ENCODE measurements at regions not wholly inside any gene's neighbourhood (a gene's known extent, or its start where the extent isn't known, plus 50 kb on each side); places are given as distances from the start of the nearest gene placed in this dataset.
"Not testable (repeated sequence)": the region's sequence is repeated elsewhere in the genome, so short reads cannot be mapped to it uniquely, and the experiment has no call there.

DNA sequence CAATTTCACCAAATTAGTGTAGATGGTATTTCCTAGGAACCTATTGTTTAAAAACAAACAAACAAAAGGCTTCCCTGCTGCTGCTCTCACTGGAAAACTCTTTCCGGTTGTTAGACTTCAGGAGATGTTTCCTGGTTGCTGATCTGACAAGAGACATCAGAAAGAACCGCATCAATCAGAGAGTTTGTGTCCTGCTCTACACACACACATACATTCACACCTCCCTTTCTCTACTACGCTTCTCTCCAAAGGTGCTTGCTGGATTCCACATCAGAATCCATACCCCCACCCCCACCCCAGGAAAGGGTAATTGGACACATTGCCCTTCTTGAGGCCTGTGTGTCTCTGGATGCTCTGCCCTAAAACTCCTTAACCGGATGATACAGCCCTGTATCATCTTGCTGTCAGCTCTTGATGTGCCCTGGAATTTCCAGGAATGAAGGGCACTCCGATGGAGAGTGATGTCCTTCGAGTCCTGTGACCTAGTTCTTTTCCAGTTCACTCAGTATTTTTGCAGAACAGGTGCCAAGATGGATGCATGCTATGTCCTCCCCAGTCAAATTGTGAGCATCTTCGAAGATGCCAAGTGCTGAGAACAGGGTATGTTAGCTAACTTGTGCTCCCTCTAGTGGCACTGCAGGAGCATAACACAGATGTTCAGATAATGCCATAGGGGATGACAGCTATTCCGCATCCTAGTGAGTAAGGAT, 113.7 kb upstream of the SLC35F3 start:
- peak; percentile 37 for DNase-seq

DNA sequence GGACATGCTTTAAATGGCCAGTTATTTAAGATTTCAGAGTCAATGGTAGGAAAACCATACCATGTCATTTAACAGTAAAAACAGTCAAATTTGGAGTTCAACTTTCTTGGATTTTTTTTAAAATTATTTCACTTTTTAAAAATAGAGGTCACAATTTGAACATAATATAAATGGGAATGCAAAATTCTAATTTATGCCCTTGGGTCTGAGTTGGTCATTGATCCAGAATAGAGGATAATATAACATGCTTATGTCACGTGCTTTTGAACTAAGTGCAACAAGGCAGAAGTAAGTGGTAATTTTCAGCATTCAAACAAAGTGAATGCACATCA, 113.1 kb upstream of the SLC35F3 start:
- DNase-seq, result no peak

DNA sequence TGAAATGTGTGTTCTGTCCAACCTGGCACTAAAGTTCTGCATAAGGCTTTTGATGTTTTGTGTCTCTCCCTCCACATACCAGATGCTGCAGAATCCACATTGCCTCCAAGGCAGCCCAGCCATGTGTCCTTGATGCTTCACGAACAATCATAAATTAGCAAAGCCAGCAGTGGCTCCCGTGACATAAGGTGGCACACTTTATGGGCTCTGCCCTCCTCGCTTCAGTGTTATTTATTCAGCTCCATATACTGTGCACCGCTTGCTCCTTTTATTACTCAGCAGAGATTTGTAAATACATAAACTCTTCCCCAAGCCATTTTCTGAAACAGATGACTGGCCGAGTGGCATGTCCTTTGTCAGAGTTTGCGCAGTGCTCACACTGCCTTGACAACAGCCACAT, 112.8 kb upstream of the SLC35F3 start:
- no peak for DNase-seq

DNA sequence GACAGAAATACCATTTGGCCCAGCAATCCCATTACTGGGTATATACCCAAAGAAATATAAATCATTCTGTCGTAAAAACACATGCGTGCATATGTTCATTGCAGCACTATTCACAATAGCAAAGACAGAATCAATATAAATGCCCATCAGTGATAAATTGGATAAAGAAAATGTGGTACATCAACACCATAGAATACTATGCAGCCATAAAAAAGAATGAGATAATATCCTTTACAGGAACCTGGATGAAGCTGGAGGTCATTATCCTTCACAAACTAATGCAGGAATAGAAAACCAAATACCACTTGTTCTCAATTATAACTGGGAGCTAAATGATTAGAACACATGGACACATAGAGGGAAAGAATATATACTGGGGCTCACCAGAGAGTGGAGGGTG, 109.6 kb upstream of the SLC35F3 start:
- no peak for DNase-seq

DNA sequence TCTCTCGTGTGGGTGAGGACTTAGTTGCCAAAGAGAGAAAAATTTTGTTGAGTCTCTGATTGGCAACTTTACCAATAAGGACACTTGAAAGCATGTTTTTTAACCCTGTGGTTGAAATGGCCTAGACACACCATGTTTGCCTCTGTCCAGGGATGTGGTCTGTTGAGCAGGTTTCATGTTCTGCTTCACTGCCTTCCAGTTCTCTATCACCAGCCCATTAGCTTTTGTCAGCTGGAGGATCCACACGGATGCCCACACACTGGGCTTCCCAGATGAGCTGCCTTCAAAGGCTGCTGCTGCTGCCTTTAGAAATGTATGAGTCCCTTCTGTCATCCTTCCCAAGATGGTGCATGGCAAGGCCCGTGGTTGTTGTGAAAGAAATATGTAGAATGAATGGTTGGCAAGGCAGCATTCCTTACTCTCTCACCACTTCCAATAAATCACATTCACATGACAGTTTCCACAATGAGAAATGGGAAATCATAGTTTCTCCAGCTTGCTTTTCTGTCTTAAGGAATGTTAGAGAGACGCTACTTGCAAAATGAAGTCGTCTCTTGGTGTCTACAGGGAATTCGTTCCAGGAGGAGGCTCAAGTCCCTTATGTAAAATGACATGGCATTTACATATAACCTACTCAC, 108.2 kb upstream of the SLC35F3 start:
- no peak for DNase-seq

DNA sequence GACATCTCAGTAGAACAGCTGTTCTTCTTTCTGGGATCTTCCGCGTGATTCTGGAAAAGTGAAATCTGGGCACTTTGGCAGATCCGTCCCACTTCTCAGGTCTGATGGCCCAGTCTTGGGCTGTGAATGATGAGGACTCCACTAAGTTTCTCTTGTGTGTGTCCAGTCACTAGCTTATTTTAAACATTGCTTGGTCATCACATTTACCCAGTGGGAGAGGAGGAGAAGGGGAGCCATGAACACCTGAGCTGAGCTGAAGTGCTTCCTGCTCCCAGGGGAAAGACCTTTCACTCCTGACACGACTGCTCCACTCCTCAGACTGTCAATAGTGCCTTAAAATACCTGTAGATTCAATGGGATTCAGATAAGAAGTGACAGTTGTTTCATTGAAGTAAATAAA, 101.9 kb upstream of the SLC35F3 start:
- DNase-seq, result no peak

DNA sequence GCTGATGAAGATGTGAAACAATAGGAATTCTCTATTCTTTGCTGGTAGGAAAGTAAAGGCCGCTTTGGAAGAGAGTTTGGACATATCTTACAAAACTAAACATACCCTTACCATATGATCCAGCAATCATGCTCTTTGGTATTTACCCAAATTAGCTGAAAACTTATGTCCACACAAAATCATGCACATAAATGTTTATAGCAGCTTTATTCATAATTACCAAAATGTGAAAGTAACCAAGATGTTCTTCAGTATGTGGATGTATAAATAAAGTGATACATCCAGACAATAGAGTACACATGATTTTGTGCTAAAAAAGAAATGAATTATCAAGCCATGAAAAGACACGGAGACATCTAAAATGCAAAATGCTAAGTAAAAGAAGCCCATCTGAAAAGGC, 98.7 kb upstream of the SLC35F3 start:
- no peak for DNase-seq

DNA sequence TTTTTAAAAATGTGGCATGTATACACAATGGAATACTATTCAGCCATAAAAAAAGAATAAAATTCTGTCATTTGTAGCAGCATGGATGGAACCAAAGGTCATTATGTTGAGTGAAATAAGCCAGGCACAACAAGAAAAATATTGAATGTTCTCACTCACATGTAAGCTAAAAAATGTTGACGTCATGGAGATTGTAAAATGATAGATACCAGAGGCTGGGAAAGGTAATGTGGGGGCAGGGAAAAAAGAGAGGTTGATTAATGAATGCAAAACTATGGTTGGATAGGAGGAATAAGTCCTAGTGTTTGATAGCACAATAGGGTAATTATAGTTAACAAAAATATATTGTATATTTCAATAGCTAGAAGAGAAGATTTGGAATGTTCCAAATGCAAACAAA, 89.1 kb upstream of the SLC35F3 start:
- no peak for DNase-seq

DNA sequence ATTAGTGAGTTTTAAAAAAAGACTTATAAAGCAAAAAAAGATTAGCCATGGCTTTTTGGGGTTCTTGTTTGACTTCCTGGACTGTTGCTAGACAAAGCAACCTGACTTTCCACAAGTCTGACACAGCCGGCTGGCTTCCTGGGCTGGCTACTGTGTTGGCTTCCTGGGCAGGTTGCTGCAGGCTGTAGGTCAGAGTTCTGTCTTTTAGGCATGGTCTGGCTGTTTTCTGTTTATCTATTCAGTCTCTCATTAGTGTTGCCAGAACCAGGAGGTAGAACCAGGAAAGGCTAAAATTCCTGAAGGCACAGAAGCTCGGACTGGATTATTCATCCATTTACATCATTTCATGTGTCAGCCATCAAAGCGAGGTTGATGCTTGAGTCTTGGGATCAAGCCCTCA, 88.6 kb upstream of the SLC35F3 start:
- DNase-seq, result no peak

DNA sequence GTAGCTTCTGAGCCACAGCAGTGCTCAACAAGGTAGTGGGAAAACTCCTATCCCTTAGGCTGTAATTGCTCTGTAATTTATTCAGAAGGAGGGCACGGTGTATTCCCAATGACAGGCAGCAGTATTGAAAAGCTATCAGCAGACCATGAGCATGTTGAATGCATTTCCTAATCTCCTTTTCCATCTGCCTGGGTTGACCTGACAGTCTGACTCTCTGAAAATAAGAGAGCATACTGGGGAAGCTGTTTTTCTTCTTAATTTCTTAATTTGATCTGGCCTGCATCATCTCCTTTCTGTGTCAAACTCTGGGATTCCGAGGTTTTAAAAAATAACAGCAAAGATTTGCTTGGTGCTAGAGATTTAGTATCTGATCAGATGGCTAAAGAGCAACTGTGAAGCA, 88.1 kb upstream of the SLC35F3 start:
- DNase-seq, result no peak

DNA sequence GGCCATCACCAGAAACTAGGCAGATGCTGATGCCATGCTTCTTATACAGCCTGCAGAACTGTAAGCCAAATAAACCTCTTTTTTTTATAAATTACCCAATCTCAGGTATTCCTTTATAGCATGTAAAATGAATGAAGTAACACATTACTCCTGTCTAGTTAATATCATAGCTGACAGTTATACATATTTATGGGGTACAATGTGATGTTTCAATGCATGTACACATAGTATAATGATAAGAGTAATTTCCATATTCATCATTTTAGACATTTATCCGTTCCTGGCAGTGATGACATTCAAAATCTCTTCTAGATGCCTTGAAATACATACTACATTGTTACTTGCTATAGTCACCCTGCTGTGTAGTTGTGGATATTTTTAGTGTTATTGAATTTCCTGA, 85.4 kb upstream of the SLC35F3 start:
- no peak for DNase-seq

DNA sequence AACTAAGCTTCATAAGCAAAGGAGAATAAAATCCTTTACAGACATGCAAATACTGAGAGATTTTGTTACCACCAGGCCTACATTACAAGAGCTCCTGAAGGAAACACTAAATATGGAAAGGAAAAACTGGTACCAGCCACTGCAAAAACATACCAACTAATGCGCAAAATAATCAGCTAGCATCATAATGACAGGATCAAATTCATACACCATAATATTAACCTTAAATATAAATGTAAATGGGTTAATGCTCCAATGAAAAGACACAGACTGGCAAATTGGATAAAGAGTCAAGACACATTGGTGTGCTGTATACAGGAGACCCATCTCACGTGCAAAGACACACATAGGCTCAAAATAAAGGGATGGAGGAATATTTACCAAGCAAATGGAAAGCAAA, 80.3 kb upstream of the SLC35F3 start:
- DNase-seq, result not testable (repeated sequence)

DNA sequence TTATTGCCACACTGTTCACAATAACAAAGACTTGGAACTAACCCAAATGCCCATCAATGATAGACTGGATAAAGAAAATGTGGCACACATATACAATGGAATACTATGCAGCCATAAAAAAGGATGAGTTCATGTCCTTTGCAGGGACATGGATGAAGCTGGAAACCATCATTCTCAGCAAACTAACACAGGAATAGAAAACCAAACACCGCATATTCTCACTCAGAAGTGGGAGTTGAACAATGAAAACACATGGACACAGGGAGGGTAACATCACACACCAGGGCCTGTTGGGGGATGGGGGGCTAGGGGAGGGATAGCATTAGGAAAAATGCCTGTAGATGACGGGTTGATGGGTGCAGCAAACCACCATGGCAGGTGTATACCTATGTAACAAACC, 76.5 kb upstream of the SLC35F3 start:
- not testable (repeated sequence) for DNase-seq

DNA sequence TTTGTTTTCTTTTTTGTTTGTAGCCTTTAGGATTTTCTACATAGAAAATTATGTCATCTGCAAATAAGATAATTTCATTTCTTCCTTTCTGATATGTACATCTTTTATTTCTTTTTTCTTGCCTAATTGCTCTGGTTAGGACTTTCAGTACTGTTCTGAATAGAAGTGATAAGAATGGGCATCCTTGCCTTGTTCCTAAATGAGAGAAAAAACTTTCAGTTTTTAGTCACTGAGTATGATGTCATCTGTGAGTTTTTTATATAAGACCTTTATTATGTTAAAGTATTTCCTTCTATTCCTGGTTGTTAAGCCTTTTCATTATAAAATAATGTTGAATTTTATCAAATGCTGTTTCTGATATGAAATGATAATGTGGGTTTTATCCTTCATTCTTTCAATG, 76.0 kb upstream of the SLC35F3 start:
- no peak for DNase-seq

DNA sequence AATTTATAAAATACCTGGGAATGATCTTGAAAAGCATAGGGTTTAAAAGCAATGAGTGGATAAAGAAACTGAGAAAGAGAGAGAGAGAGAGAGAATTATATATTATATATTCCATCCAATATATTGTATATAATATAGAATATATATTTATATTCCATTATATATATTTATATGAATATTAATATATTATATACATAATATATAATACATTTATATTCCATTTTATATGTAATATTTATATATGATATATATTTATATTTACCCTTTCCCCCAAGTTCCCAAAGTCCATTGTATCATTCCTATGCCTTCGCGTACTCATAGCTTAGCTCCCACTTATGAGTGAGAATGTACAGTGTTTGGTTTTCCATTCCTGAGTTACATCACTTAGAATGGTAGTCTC, 69.9 kb upstream of the SLC35F3 start:
- no peak for DNase-seq

DNA sequence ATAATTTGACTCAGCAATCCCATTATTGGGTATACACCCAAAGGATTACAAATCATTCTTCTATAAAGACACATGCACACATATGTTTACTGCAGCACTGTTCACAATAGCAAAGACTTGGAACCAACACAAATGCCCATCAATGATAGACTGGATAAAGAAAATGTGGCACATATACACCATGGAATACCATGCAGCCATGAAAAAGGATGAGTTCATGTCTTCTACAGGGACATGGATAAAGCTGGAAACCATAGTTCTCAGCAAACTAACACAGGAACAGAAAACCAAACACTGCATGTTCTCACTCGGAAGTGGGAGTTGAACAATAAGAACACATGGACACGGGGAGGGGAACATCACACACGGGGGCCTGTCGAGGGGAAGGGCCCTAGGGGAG, 66.3 kb upstream of the SLC35F3 start:
- not testable (repeated sequence) for DNase-seq

DNA sequence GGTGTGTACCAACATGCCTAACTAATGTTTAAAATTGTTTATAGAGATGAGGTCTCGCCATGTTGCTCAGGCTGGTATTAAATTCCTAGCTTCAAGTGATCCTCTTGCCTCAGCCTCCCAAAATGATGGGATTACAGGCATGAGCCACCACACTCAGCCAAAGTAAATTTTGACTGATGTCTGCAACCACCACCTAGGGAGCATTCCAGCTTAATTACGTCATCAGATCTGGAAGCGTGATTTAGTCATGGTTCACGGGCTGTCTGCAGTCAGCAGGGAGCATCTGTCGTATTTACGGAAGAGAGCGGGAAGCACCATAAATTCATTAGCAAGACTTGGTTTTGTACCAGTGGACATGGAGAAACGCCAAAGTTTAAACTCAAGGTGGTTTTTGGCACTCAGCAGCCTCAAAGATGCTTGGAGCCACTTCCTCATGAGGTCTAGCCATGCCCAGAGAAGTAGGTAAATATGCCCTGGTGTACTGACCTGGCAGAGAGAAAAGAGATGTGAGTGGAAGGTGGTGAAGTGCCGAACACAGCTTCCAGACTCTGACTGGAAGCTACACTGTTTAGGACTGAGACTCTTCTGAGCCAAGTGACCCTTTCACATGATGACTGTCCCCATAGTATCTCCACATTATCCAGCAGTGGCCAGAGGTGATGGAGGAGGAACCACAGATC, 60.8 kb upstream of the SLC35F3 start:
- no peak for DNase-seq

DNA sequence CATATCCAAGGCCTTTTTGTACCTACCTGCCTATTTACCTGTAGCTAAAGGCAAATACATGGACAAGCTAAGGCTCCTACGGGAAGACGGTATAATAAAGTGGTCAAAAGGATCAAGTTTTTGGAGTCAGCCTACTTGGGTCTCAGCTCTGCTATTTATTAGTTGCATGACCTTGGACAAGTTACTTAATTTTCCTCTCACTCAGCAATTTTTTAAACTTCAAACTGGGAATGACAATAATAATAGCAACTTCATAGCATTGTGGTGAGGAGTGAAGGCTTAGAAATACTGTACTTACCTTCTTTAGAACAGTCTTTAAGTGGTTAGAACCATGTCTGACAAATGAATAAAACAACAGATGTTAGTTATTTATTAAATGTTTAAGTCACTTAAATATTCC, 60.2 kb upstream of the SLC35F3 start:
- DNase-seq, result no peak

DNA sequence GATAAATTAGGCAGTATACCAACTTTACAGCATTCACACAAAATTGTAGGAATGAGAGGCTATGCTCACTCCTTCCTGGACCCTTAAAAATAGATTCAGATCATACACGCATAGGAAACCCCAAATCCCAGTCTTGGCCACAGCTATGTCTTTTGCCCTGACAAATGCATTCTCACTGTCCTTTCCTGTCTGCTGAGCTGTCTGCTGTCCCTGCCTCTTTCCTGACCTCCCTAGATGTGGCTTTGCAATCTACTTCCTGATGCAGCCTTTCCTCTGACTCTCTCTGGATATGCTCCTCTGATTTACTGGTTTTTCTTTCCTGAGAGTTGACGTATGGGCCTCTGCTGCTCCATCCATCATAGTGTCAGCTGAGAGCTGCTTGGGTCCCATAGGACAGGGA, 59.8 kb upstream of the SLC35F3 start:
- DNase-seq, result no peak
